Progenitor cell of endocrine pancreas (in vitro differentiated cells): ENCODE measurements at regions not wholly inside any gene's neighbourhood (a gene's known extent, or its start where the extent isn't known, plus 50 kb on each side); places are given as distances from the start of the nearest gene placed in this dataset.

Experiments used
- DNase-seq: peaks from one replicate; pipeline ENCODE4 v3.0.0; 2021; ENCODE audit warnings: low spot score; ENCODE audit not compliant: unreplicated experiment
- H3K27ac Mint-ChIP-seq: 2 replicates; pipeline ENCODE4 v1.8.0; 2021; ENCODE audit warnings: mild to moderate bottlenecking, moderate library complexity, mixed read lengths
- H3K27me3 Mint-ChIP-seq: 2 replicates; pipeline ENCODE4 v1.8.0; 2021; ENCODE audit warnings: mixed read lengths
- H3K36me3 Mint-ChIP-seq: 2 replicates; pipeline ENCODE4 v1.8.0; 2022; ENCODE audit warnings: mixed read lengths; ENCODE audit not compliant: insufficient read depth
- H3K4me1 Mint-ChIP-seq: 2 replicates; pipeline ENCODE4 v1.8.0; 2021; ENCODE audit warnings: low read depth, mixed read lengths
- H3K4me3 Mint-ChIP-seq: 2 replicates; pipeline ENCODE4 v1.8.0; 2021; ENCODE audit warnings: low read depth, mild to moderate bottlenecking, moderate library complexity, mixed read lengths
- H3K9me3 Mint-ChIP-seq: 2 replicates; pipeline ENCODE4 v1.8.0; 2021; ENCODE audit warnings: low read depth, mixed read lengths
- CTCF ChIP-seq: fragments of 200-600 bp; sonication (generic); IDR thresholded peaks from one replicate; pipeline ENCODE4 v1.5.0; 2021; ENCODE audit warnings: antibody characterized with exemption, mild to moderate bottlenecking; ENCODE audit not compliant: unreplicated experiment

- no peak for TF ChIP-seq CTCF
These were observed 50.9 kb upstream of the WARS2 start for GRCh38 chr1:119191325-119191724.

GRCh38 chr1:119204197-119204960 is 63.9 kb upstream of the WARS2 start:
- peaks cover 8% of the 10 kb centered on the region for H3K9me3 Mint-ChIP-seq
- no peaks in the 10 kb centered on the region for H3K27me3 Mint-ChIP-seq
- H3K4me3 Mint-ChIP-seq, result no peak overlapping the region
- DNase-seq, result no peak
- no peak for TF ChIP-seq CTCF
- H3K36me3 Mint-ChIP-seq, result peaks cover 1% of the 10 kb centered on the region
- no peaks in the 10 kb centered on the region for H3K4me1 Mint-ChIP-seq
- no peak overlapping the region for H3K27ac Mint-ChIP-seq

More at GRCh38 chr1:119191325-119191724, 50.9 kb upstream of the WARS2 start:
- H3K9me3 Mint-ChIP-seq, result peaks cover 4% of the 10 kb centered on the region
- no peaks in the 10 kb centered on the region for H3K4me1 Mint-ChIP-seq
- no peak overlapping the region for H3K4me3 Mint-ChIP-seq
- peaks cover 10% of the 10 kb centered on the region for H3K36me3 Mint-ChIP-seq
- no peaks in the 10 kb centered on the region for H3K27me3 Mint-ChIP-seq
- DNase-seq, result no peak
- no peak overlapping the region for H3K27ac Mint-ChIP-seq

GRCh38 chr1:119204961-119205357 is 64.5 kb upstream of the WARS2 start:
- H3K27me3 Mint-ChIP-seq, result no peaks in the 10 kb centered on the region
- H3K27ac Mint-ChIP-seq, result no peak overlapping the region
- peaks cover 8% of the 10 kb centered on the region for H3K9me3 Mint-ChIP-seq
- no peak for TF ChIP-seq CTCF
- no peaks in the 10 kb centered on the region for H3K4me1 Mint-ChIP-seq
- H3K4me3 Mint-ChIP-seq, result no peak overlapping the region
- H3K36me3 Mint-ChIP-seq, result peaks cover 1% of the 10 kb centered on the region
- DNase-seq, result no peak

- H3K4me3 Mint-ChIP-seq, result no peak overlapping the region
- TF ChIP-seq CTCF, result no peak
- H3K27ac Mint-ChIP-seq, result no peak overlapping the region
- H3K4me1 Mint-ChIP-seq, result no peaks in the 10 kb centered on the region
- H3K36me3 Mint-ChIP-seq, result peaks cover 2% of the 10 kb centered on the region
- H3K9me3 Mint-ChIP-seq, result no peaks in the 10 kb centered on the region
- no peak for DNase-seq
- H3K27me3 Mint-ChIP-seq, result no peaks in the 10 kb centered on the region
These were observed 68.6 kb upstream of the WARS2 start for GRCh38 chr1:119209061-119209460.

- no peak overlapping the region for H3K27ac Mint-ChIP-seq
- no peaks in the 10 kb centered on the region for H3K4me1 Mint-ChIP-seq
- no peaks in the 10 kb centered on the region for H3K9me3 Mint-ChIP-seq
- no peaks in the 10 kb centered on the region for H3K27me3 Mint-ChIP-seq
- DNase-seq, result no peak
- no peak for TF ChIP-seq CTCF
- H3K36me3 Mint-ChIP-seq, result peaks cover 2% of the 10 kb centered on the region
- H3K4me3 Mint-ChIP-seq, result no peak overlapping the region
These were observed 69.3 kb upstream of the WARS2 start for GRCh38 chr1:119209596-119210295.
